ENCODE measurements at regions not wholly inside any gene's neighbourhood (a gene's known extent, or its start where the extent isn't known, plus 50 kb on each side); places are given as distances from the start of the nearest gene placed in this dataset.

GRCh38 chr12:93201990-93202389, 175.7 kb upstream of the NUDT4 start:
- Histone ChIP-seq H3K14ac (ENCODE audit: insufficient read length) (no peak overlapping the region), H3K4me3 (ENCODE audit: extremely low read depth in 1 of 4, insufficient read depth in 2 of 4, low read depth in 3 of 4, low read length in 4 of 4) (no peak overlapping the region), H3K56ac (replicated peaks; ENCODE audit: insufficient read length, low read depth, low read length) (no peak overlapping the region), H3K4me2 (ENCODE audit: insufficient read depth in 1 of 2, low read depth in 2 of 2, low read length in 2 of 2) (no peak overlapping the region), H3K27ac (ENCODE audit: low read depth, low read length) (no peak overlapping the region), H2AK5ac (ENCODE audit: low read depth, low read length) (no peak overlapping the region), H4K8ac (ENCODE audit: extremely low read depth, insufficient read depth, low read length) (no peak overlapping the region), H3K23ac (ENCODE audit: insufficient read length) (no peak overlapping the region), H4K5ac (ENCODE audit: insufficient read length, low read depth, low read length) (no peak overlapping the region), H3K4me1 (replicated peaks in 1 of 4; ENCODE audit: control insufficient read depth in 3 of 4, insufficient read depth in 4 of 4, low read length in 3 of 4) (no peaks in the 10 kb centered on the region), H3K27me3 (replicated peaks in 1 of 4; ENCODE audit: control insufficient read depth in 3 of 4, extremely low read depth in 1 of 4, insufficient read depth in 3 of 4, low read length in 3 of 4) (no peaks in the 10 kb centered on the region), H2BK15ac (ENCODE audit: low read length) (no peak overlapping the region), H3K23me2 (ENCODE audit: low read depth, low read length) (no peaks in the 10 kb centered on the region), H4K20me1 (replicated peaks in 1 of 2; ENCODE audit: control insufficient read depth in 1 of 2, insufficient read depth in 2 of 2, low read length in 2 of 2) (no peaks in the 10 kb centered on the region), H4K91ac (replicated peaks; ENCODE audit: insufficient read length, low read length) (no peak overlapping the region), H3K4ac (replicated peaks; ENCODE audit: insufficient read length, low read depth, low read length) (no peak overlapping the region), H2BK12ac (ENCODE audit: low read depth, low read length) (no peak overlapping the region), H3K9ac (replicated peaks in 1 of 4; ENCODE audit: extremely low read depth in 1 of 4, low read depth in 3 of 4, low read length in 3 of 4) (no peak overlapping the region), H3K79me2 (ENCODE audit: control insufficient read depth in 1 of 2, insufficient read depth in 2 of 2, low read length in 2 of 2) (no peaks in the 10 kb centered on the region), H3K36me3 (ENCODE audit: control insufficient read depth in 2 of 4, insufficient read depth in 4 of 4, low read length in 3 of 4) (no peaks in the 10 kb centered on the region), H2BK20ac (ENCODE audit: low read length) (no peak overlapping the region), H3K18ac (ENCODE audit: extremely low read depth, low read length) (no peak overlapping the region), H2BK120ac (replicated peaks; ENCODE audit: low read depth, low read length) (no peak overlapping the region), H3K79me1 (ENCODE audit: low read depth, low read length) (no peaks in the 10 kb centered on the region), H2AFZ (ENCODE audit: low read length) (no peak overlapping the region), H3K9me3 (ENCODE audit: insufficient read depth in 2 of 2, low read depth in 1 of 2, low read length in 1 of 2) (no peaks in the 10 kb centered on the region), H2BK5ac (ENCODE audit: low read depth, low read length) (no peak overlapping the region)
- POLR2A ChIA-PET (ENCODE audit: partially characterized antibody) = no interaction called here
- no peak for DNase-seq (ENCODE audit: low read depth in 1 of 2, low spot score in 2 of 2)
- TF ChIP-seq SUZ12 (IDR thresholded peaks at IDR 0.05; ENCODE audit: low read length) = no peak
- TF ChIP-seq CHD2 (IDR thresholded peaks at IDR 0.05; ENCODE audit: low read length) = no peak
- TF ChIP-seq NANOG (IDR thresholded peaks at IDR 0.05; ENCODE audit: insufficient read depth, low read depth, low read length, poor library complexity, severe bottlenecking) = no peak
- FAIRE-seq = no peak
- 93% methylated on average over 6 of the region's 6 CpGs; no CpG with 5 or more reads in 1 of the 2 experiments for WGBS, 2 experiments (ENCODE audit: extremely low coverage in 1 of 2, insufficient coverage in 1 of 2, insufficient read length in 1 of 2, insufficient replicate concordance in 2 of 2, low coverage in 1 of 2, low lambda C conversion rate in 2 of 2, missing lambda C conversion rate in 1 of 2)
- CTCF ChIA-PET (ENCODE audit: partially characterized antibody) = interaction anchor here (0.8 kb wide), 1 partner anchor 14 kb away, joined by 4 read pairs; no protein-coding TSS in a partner anchor

All from H1 (cell line).